HUES6 (cell line): ENCODE measurements at regions not wholly inside any gene's neighbourhood (a gene's known extent, or its start where the extent isn't known, plus 50 kb on each side); places are given as distances from the start of the nearest gene placed in this dataset.

ENCODE experiments used
- H3K27ac ChIP-seq: 2 replicates; pipeline ENCODE4 v1.7.0; 2013; ENCODE audit warnings: low read depth, mild to moderate bottlenecking, low read length, inconsistent platforms
- H3K27me3 ChIP-seq: 2 replicates; pipeline ENCODE4 v1.6.1; 2013; ENCODE audit warnings: low read length; ENCODE audit not compliant: control insufficient read depth, insufficient read depth
- H3K36me3 ChIP-seq: 2 replicates; pipeline ENCODE4 v1.6.1; 2013; ENCODE audit warnings: low read length; ENCODE audit not compliant: control insufficient read depth, insufficient read depth
- H3K4me1 ChIP-seq: 2 replicates; pipeline ENCODE4 v1.6.1; 2013; ENCODE audit warnings: low read length; ENCODE audit not compliant: control insufficient read depth, insufficient read depth
- H3K4me3 ChIP-seq: 2 replicates; pipeline ENCODE4 v1.5.1; 2013; ENCODE audit warnings: low read depth, low read length
- H3K9ac ChIP-seq: one replicate; pipeline ENCODE4 v1.6.1; 2013; ENCODE audit warnings: mild to moderate bottlenecking, low read length
- H3K9me3 ChIP-seq: 2 replicates; pipeline ENCODE4 v1.6.1; 2013; ENCODE audit warnings: low read depth, low read length; ENCODE audit not compliant: control insufficient read depth, insufficient read depth

DNA sequence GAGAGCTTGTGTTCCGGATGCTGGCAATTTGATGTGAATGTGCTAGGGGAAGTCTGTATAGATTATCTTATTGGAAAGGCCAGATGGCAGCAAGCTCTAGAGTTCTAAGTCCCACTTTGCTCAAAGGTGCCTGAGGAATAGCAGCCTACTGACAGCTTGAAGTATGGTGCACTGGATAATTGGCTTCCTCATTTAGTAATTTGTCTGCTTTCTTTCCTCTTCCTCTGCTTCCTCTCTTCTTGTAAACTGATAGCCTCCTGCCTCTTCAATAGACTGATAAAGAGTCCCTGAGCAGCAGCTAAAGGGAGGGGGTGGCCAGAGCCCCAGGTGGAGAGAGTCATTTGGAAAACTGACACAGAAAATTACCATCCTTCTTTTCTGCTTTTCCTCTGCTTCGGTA lies 177.3 kb downstream of the FGF1 start:
- no peak overlapping the region for H3K4me3 ChIP-seq
- no peaks in the 10 kb centered on the region for H3K27me3 ChIP-seq
- H3K27ac ChIP-seq = no peak overlapping the region
- H3K4me1 ChIP-seq = peaks cover 18% of the 10 kb centered on the region
- H3K9me3 ChIP-seq = no peaks in the 10 kb centered on the region
- H3K36me3 ChIP-seq = no peaks in the 10 kb centered on the region
- H3K9ac ChIP-seq = no peak overlapping the region

DNA sequence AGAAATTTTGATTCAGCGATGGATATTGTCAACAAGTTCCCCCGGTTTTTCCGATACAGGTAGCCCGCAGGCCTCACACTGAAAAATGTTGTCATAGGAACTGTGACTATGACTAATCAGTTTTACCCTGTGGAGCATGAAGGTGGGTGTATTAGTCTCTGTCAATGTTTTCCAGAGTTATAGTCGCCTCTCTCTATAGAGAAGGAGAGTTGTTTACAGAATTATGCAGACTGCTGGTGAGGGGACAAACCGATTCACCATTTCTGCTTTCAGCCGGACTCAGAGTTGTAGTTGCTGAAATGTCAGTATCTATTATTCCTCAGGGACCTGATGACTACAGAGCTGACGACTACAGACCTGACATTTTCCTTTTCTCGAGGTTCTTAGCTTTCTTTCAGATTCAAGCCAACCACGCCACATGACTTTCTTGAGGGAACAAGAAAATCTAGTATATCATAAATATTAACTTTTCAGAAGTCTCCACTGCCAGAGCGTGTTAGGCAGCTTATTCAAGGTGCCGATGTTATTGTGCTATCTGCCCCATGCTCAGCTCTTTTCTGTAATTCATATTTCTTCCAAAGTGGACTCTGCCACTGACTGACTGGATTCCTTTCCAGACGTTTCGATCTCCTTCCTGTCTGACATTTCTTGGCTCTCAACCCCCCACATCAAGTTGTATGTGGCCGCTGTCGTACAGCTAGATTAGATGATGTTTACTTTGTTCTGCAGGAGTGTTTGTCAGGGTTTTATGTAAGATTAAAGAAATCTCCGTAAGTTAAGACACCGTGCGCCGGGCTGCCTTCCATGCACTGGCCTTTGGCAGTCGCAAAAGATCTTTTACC lies 178.1 kb downstream of the FGF1 start:
- no peak overlapping the region for H3K4me3 ChIP-seq
- no peak overlapping the region for H3K27ac ChIP-seq
- no peaks in the 10 kb centered on the region for H3K9me3 ChIP-seq
- no peaks in the 10 kb centered on the region for H3K27me3 ChIP-seq
- peaks cover 18% of the 10 kb centered on the region for H3K4me1 ChIP-seq
- no peaks in the 10 kb centered on the region for H3K36me3 ChIP-seq
- H3K9ac ChIP-seq = no peak overlapping the region

DNA sequence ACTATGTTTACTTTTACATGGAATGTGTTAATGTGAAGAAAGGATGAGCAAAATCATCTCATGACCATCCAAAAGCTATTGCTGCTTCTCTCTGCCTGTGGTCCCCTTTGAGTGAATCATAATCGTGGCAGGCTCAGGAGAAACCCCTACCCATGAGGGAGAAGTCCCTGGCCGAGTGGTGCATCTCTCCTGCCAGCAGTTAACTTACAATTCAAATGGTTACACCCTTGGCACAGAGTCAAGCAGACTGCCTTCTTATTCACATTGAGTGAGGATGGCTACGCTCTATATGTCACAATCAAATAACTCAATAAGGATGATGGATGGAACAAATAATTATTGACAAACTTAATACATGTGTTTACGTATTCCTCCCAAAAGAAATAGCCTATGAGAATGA lies 179.1 kb downstream of the FGF1 start:
- Histone ChIP-seq H3K9me3 (no peaks in the 10 kb centered on the region), H3K4me1 (peaks cover 18% of the 10 kb centered on the region), H3K36me3 (no peaks in the 10 kb centered on the region), H3K27ac (no peak overlapping the region), H3K27me3 (no peaks in the 10 kb centered on the region), H3K9ac (no peak overlapping the region), H3K4me3 (no peak overlapping the region)

DNA sequence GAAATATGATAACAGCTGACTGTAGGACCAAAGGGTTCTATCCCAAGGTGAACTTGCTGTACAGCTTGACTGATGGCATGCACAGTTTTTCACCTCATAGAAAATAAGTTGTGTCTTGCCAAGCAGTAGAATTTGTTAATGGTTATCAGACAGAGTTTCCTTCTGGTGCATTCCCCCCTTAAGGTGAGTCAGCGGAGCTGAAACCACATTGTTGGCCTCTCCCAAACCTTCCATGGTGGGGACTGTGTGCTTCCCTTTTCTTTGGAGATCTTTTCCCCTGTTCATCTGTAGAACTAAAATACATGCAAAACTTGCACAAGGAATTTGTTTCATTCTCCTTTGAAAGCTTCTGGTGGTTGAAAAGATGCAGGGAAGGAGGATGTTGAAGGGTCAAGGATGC lies 179.8 kb downstream of the FGF1 start:
- no peak overlapping the region for H3K4me3 ChIP-seq
- no peaks in the 10 kb centered on the region for H3K27me3 ChIP-seq
- no peaks in the 10 kb centered on the region for H3K36me3 ChIP-seq
- H3K9me3 ChIP-seq = no peaks in the 10 kb centered on the region
- H3K9ac ChIP-seq = no peak overlapping the region
- no peak overlapping the region for H3K27ac ChIP-seq
- H3K4me1 ChIP-seq = peaks cover 18% of the 10 kb centered on the region

DNA sequence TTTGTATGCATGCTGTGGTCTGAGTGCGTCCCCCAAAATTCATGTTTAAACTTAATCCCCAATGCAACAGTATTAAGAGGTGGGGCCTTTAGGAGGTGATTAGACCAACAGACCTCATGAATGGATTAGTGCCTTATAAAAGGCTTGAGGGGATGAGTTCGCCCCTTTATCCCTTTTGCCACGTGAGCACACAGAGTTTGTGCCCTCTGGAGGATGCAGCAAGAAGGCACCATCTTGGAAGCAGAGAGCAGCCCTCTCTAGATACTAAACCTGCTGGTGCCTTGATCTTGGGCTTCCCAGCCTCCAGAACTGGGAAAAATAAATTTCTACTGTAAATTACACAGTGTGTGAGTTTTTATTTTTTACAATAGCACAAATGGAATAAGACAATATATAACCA lies 177.1 kb upstream of the SPRY4 start:
- Histone ChIP-seq H3K9me3 (no peaks in the 10 kb centered on the region), H3K4me1 (peaks cover 15% of the 10 kb centered on the region; the same call in 1 of the 2 replicates), H3K9ac (no peak overlapping the region), H3K4me3 (no peak overlapping the region), H3K36me3 (no peaks in the 10 kb centered on the region), H3K27me3 (no peaks in the 10 kb centered on the region), H3K27ac (no peak overlapping the region)

DNA sequence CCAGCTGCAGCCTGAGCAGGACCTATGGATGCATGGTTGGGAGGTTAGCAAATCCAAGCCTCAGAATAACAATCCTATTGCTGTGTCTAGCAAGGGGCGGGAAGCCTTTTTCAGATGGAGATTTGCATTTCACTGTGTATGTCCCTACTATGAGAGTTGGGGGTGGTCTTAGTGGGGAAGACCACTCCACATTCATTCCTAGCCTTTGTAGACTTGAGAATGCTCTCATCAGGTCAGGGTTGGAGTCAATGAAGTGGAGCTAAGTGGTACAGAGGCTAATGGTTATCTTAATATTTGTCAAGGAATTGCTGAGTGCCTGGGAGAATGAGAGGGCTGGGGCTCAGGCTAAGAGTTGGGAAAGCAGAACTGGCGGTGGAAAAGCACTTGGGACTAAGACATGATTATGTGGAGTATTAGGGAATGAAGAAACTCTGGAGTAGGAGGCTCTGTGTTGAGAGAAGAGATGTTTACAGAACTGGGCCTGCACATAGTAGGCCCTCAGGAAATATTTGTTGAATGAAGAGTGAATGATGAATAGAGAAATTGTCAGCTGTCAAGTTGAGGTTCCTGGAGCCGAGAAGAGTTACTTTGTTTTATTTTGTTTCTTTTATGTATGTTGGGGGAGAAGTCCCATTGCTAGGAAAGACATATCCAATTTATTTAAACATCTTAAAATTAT lies 175.5 kb upstream of the SPRY4 start:
- Histone ChIP-seq H3K9ac (no peak overlapping the region), H3K4me3 (no peak overlapping the region), H3K36me3 (no peaks in the 10 kb centered on the region), H3K4me1 (peaks cover 11% of the 10 kb centered on the region; the same call in 1 of the 2 replicates), H3K27ac (no peak overlapping the region), H3K27me3 (no peaks in the 10 kb centered on the region), H3K9me3 (no peaks in the 10 kb centered on the region)

DNA sequence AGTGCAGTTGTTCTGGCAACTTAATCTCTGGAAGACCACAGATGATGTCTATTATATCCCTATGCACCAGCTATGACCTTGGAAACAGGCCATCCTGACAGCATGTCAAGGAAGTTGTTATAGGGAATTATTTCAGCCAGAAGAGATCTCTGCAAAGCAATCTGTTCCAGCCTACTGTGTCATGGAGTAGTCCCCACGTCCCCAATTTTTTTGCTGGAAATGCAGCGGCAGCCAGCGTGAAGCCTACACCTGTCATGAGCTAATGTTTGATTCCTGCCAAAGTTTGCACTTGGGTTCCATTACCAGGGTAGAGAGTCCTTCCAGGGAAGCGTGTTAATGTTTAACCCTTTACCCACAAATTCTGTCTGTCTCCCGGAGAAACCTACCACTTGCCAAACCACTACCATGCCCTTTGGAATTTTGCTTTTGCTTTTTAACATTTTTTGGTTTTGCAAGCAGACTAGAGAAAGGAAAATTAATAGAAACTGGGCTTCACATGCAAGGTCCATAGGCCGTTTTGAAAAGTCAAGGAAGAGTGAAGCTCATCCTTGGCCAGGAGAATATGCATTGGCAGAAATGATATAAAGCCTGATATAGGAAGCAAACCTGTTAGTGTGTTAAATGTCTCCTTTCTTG lies 174.9 kb upstream of the SPRY4 start:
- no peak overlapping the region for H3K4me3 ChIP-seq
- H3K9ac ChIP-seq = no peak overlapping the region
- no peaks in the 10 kb centered on the region for H3K27me3 ChIP-seq
- H3K4me1 ChIP-seq = peaks cover 11% of the 10 kb centered on the region; the same call in 1 of the 2 replicates
- H3K9me3 ChIP-seq = no peaks in the 10 kb centered on the region
- no peaks in the 10 kb centered on the region for H3K36me3 ChIP-seq
- H3K27ac ChIP-seq = no peak overlapping the region

DNA sequence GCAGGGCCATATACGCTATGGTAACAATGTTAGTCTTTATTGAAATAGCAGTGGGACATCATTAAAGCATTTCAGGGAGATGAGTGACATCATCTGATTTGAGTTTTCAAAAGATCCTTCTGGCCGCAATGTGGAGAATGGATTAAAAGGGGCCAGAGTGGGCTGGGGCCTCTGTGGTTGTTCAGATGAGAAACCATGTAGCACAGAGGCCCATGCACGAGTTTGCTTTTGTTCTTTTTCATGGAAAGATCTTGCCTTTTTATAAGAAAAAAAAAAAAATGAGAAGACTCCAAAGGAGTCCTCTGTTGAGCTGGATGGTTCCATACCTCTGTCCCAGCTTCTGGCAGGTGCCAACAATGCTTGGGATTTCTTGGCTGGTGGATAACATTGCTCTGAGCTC lies 173.5 kb upstream of the SPRY4 start:
- Histone ChIP-seq H3K9ac (no peak overlapping the region), H3K4me3 (no peak overlapping the region), H3K36me3 (no peaks in the 10 kb centered on the region), H3K4me1 (peaks cover 14% of the 10 kb centered on the region; the same call in 1 of the 2 replicates), H3K27ac (no peak overlapping the region), H3K27me3 (no peaks in the 10 kb centered on the region), H3K9me3 (no peaks in the 10 kb centered on the region)

DNA sequence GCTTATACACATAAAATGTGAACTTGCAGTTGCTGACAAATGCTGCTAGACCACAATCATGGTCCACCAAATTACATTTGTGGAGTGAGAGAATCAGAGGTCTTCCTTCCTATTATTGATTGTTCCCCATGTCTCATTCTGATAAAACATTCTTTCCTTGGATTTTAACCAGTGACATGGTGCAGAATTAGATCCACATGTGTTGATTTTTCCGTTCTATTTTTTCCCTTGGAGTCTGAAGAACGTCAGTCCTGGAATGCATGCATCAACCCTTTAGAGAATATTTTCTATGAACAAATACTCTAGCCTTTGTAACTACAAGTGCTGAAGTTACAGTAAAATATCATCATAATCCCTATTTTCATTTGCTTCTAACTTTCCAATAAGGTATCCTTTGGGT lies 170.7 kb upstream of the SPRY4 start:
- Histone ChIP-seq H3K9ac (no peak overlapping the region), H3K4me1 (peaks cover 33% of the 10 kb centered on the region), H3K27me3 (no peaks in the 10 kb centered on the region), H3K4me3 (no peak overlapping the region), H3K9me3 (no peaks in the 10 kb centered on the region), H3K36me3 (no peaks in the 10 kb centered on the region), H3K27ac (no peak overlapping the region)

DNA sequence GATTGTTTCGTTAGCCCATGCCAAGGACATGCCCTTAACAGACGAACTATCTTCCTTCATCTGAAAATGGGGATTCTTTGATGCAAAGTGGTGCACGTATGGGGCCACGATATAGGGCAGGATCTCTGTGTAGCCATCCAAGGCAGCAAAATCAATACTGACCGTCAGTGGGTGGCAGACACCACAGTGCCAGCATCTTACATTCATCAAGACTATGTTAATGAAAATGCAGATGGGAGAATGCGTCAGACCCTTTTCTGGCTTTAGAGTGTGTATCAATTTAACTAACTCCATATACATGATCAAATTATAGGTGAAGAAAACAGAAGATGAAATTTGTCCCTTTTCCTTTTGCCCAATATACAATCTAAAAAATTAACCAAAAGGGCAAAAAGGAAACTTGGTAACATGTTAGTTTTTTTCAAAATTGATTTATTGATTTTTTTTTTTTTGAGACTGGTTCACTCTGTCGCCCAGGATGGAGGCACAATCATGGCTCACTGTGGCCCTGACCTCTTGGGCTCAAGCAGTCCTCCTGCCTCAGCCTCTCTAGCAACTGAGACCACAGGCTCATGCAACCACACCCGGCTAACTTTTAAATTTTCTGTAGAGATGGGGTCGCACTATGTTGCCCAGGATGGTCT lies 169.2 kb upstream of the SPRY4 start:
- Histone ChIP-seq H3K27me3 (no peaks in the 10 kb centered on the region), H3K36me3 (no peaks in the 10 kb centered on the region), H3K4me3 (no peak overlapping the region), H3K9ac (no peak overlapping the region), H3K27ac (no peak overlapping the region), H3K9me3 (no peaks in the 10 kb centered on the region), H3K4me1 (peaks cover 23% of the 10 kb centered on the region)
